ENCODE measurements at regions not wholly inside any gene's neighbourhood (a gene's known extent, or its start where the extent isn't known, plus 50 kb on each side); places are given as distances from the start of the nearest gene placed in this dataset.
"Not testable (repeated sequence)": the region's sequence is repeated elsewhere in the genome, so short reads cannot be mapped to it uniquely, and the experiment has no call there.

GRCh38 chr14:83171761-83172160 is 1638.1 kb upstream of the SEL1L start:
- intact Hi-C loops (cut with DNase I): no loop called here
- WGBS, 2 donors: 66 to 76% methylated on average over 1 of the region's 1 CpG
- ATAC-seq: no peak

GRCh38 chr14:83172363-83172762 is 1638.7 kb upstream of the SEL1L start:
- ATAC-seq: no peak
- H3K27ac ChIP-seq: no peak overlapping the region
- TF ChIP-seq CTCF (IDR thresholded peaks at IDR 0.05): no peak
- DNase-seq: no peak
- H3K9me3 ChIP-seq: no peaks in the 10 kb centered on the region
- FAIRE-seq: no peak
- H3K4me1 ChIP-seq: no peaks in the 10 kb centered on the region
- no peak overlapping the region for H3K4me3 ChIP-seq
- no peaks in the 10 kb centered on the region for H3K27me3 ChIP-seq
- H3K36me3 ChIP-seq: no peaks in the 10 kb centered on the region
- intact Hi-C loops (cut with DNase I): no loop called here
- WGBS, 2 donors: 62 to 80% methylated on average over 2 of the region's 2 CpGs

More at GRCh38 chr14:83171761-83172160, 1638.1 kb upstream of the SEL1L start:
- no peaks in the 10 kb centered on the region for H3K27me3 ChIP-seq
- H3K4me1 ChIP-seq: no peaks in the 10 kb centered on the region
- FAIRE-seq: no peak
- no peak overlapping the region for H3K27ac ChIP-seq
- no peaks in the 10 kb centered on the region for H3K36me3 ChIP-seq
- TF ChIP-seq CTCF (IDR thresholded peaks at IDR 0.05): no peak
- no peak for DNase-seq
- H3K9me3 ChIP-seq: no peaks in the 10 kb centered on the region
- no peak overlapping the region for H3K4me3 ChIP-seq

- no peak overlapping the region for H3K4me3 ChIP-seq
- DNase-seq (no peak), FAIRE-seq (no peak), ATAC-seq (no peak)
- TF ChIP-seq CTCF (IDR thresholded peaks at IDR 0.05): no peak
- intact Hi-C loops (cut with DNase I): no loop called here
- no peaks in the 10 kb centered on the region for H3K9me3 ChIP-seq
- no peak overlapping the region for H3K27ac ChIP-seq
- no peaks in the 10 kb centered on the region for H3K4me1 ChIP-seq
- H3K36me3 ChIP-seq: no peaks in the 10 kb centered on the region
- H3K27me3 ChIP-seq: no peaks in the 10 kb centered on the region
Observed at GRCh38 chr14:83173687-83174086, 1640.0 kb upstream of the SEL1L start.

- DNase-seq: no peak
- no peaks in the 10 kb centered on the region for H3K4me1 ChIP-seq
- no peak overlapping the region for H3K4me3 ChIP-seq
- H3K27ac ChIP-seq: no peak overlapping the region
- intact Hi-C loops (cut with DNase I): no loop called here
- H3K9me3 ChIP-seq: no peaks in the 10 kb centered on the region
- H3K36me3 ChIP-seq: no peaks in the 10 kb centered on the region
- H3K27me3 ChIP-seq: no peaks in the 10 kb centered on the region
- ATAC-seq: no peak
- FAIRE-seq: no peak
- TF ChIP-seq CTCF (IDR thresholded peaks at IDR 0.05): no peak
- 79 to 90% methylated on average over 5 of the region's 5 CpGs for WGBS, 2 donors
Observed at GRCh38 chr14:83184531-83184930, 1650.9 kb upstream of the SEL1L start.

- H3K4me1 ChIP-seq; ATAC-seq; H3K36me3 ChIP-seq; FAIRE-seq; H3K4me3 ChIP-seq; intact Hi-C loops (cut with DNase I); H3K27ac ChIP-seq; DNase-seq; H3K9me3 ChIP-seq; H3K27me3 ChIP-seq: not testable (repeated sequence)
Observed at GRCh38 chr14:83188311-83188710, 1654.7 kb upstream of the SEL1L start.

GRCh38 chr14:83196236-83196635 is 1662.6 kb upstream of the SEL1L start:
- H3K36me3 ChIP-seq: no peaks in the 10 kb centered on the region
- FAIRE-seq: no peak
- H3K27me3 ChIP-seq: no peaks in the 10 kb centered on the region
- intact Hi-C loops (cut with DNase I): no loop called here
- WGBS, 2 donors: 41 to 56% methylated on average over 1 of the region's 1 CpG
- H3K4me1 ChIP-seq: no peaks in the 10 kb centered on the region
- DNase-seq: no peak
- no peaks in the 10 kb centered on the region for H3K9me3 ChIP-seq
- ATAC-seq: no peak
- no peak overlapping the region for H3K4me3 ChIP-seq
- H3K27ac ChIP-seq: no peak overlapping the region
- no peak for TF ChIP-seq CTCF (IDR thresholded peaks at IDR 0.05)
